Activated naive CD4-positive, alpha-beta T cell treated with anti-CD3 and anti-CD28 coated beads for 36 hours (primary cell): ENCODE measurements at regions not wholly inside any gene's neighbourhood (a gene's known extent, or its start where the extent isn't known, plus 50 kb on each side); places are given as distances from the start of the nearest gene placed in this dataset.

Experiments
- CTCF ChIA-PET: fragments of 350-600 bp; sonication (Branson Sonifier 250); formaldehyde crosslinking; loops from one replicate; lab custom pipeline; 2021; ENCODE audit warnings: antibody characterized with exemption; lab: Charles Lee
- DNase-seq: peaks from one replicate; pipeline ENCODE4 v3.0.0-alpha.2; 2020
- H3K27ac Mint-ChIP-seq: one replicate; pipeline ENCODE4 v1.8.0; 2021; ENCODE audit warnings: mild to moderate bottlenecking, mixed read lengths
- H3K27me3 Mint-ChIP-seq: one replicate; pipeline ENCODE4 v1.8.0; 2021; ENCODE audit warnings: low read depth, mixed read lengths
- H3K36me3 Mint-ChIP-seq: one replicate; pipeline ENCODE4 v1.8.0; 2021; ENCODE audit warnings: low read depth, mixed read lengths
- H3K4me1 Mint-ChIP-seq: one replicate; pipeline ENCODE4 v1.8.0; 2021; ENCODE audit warnings: low read depth, mixed read lengths
- H3K4me3 Mint-ChIP-seq: one replicate; pipeline ENCODE4 v1.8.0; 2021; ENCODE audit warnings: mild to moderate bottlenecking, moderate library complexity, mixed read lengths
- H3K9me3 Mint-ChIP-seq: one replicate; pipeline ENCODE4 v1.8.0; 2021; ENCODE audit warnings: mixed read lengths
- intact Hi-C: fragments of 100-400 bp; cut with micrococcal nuclease; formaldehyde crosslinking; loops from one replicate; pipeline ENCODE4 v1.15.1; 2023

- Mint-ChIP-seq H3K27ac (no peak overlapping the region), H3K4me3 (no peak overlapping the region), H3K27me3 (no peaks in the 10 kb centered on the region), H3K4me1 (no peaks in the 10 kb centered on the region), H3K36me3 (no peaks in the 10 kb centered on the region), H3K9me3 (peaks cover 8% of the 10 kb centered on the region)
- DNase-seq = no peak
- intact Hi-C loops = no loop called here
- CTCF ChIA-PET = no interaction called here
Observed at GRCh38 chr4:180909279-180909678, 1333.9 kb upstream of the TENM3 start.

- H3K9me3 Mint-ChIP-seq = peaks cover 6% of the 10 kb centered on the region
- no peak overlapping the region for H3K4me3 Mint-ChIP-seq
- CTCF ChIA-PET = no interaction called here
- H3K27me3 Mint-ChIP-seq = no peaks in the 10 kb centered on the region
- no peak for DNase-seq
- intact Hi-C loops = no loop called here
- H3K4me1 Mint-ChIP-seq = no peaks in the 10 kb centered on the region
- no peaks in the 10 kb centered on the region for H3K36me3 Mint-ChIP-seq
- no peak overlapping the region for H3K27ac Mint-ChIP-seq
Observed at GRCh38 chr4:180913750-180914149, 1329.5 kb upstream of the TENM3 start.

GRCh38 chr4:180923486-180923885 is 1319.7 kb upstream of the TENM3 start:
- intact Hi-C loops = no loop called here
- no peak overlapping the region for H3K27ac Mint-ChIP-seq
- H3K27me3 Mint-ChIP-seq = no peaks in the 10 kb centered on the region
- DNase-seq = no peak
- CTCF ChIA-PET = no interaction called here
- H3K9me3 Mint-ChIP-seq = peaks cover 7% of the 10 kb centered on the region
- no peak overlapping the region for H3K4me3 Mint-ChIP-seq
- H3K36me3 Mint-ChIP-seq = no peaks in the 10 kb centered on the region
- no peaks in the 10 kb centered on the region for H3K4me1 Mint-ChIP-seq

GRCh38 chr4:180925805-180926204 is 1317.4 kb upstream of the TENM3 start:
- Mint-ChIP-seq H3K27me3 (no peaks in the 10 kb centered on the region), H3K4me3 (no peak overlapping the region), H3K27ac (no peak overlapping the region), H3K4me1 (no peaks in the 10 kb centered on the region), H3K36me3 (no peaks in the 10 kb centered on the region), H3K9me3 (peaks cover 6% of the 10 kb centered on the region)
- no peak for DNase-seq
- CTCF ChIA-PET = no interaction called here
- intact Hi-C loops = no loop called here

GRCh38 chr4:180926277-180926676 is 1316.9 kb upstream of the TENM3 start:
- Mint-ChIP-seq H3K4me3 (no peak overlapping the region), H3K27ac (no peak overlapping the region), H3K36me3 (no peaks in the 10 kb centered on the region), H3K4me1 (no peaks in the 10 kb centered on the region), H3K27me3 (no peaks in the 10 kb centered on the region), H3K9me3 (peaks cover 3% of the 10 kb centered on the region)
- CTCF ChIA-PET = no interaction called here
- DNase-seq = no peak
- intact Hi-C loops = no loop called here

GRCh38 chr4:180932370-180933001 is 1310.7 kb upstream of the TENM3 start:
- no peaks in the 10 kb centered on the region for H3K4me1 Mint-ChIP-seq
- intact Hi-C loops = no loop called here
- no peak overlapping the region for H3K4me3 Mint-ChIP-seq
- no peaks in the 10 kb centered on the region for H3K9me3 Mint-ChIP-seq
- DNase-seq = no peak
- no peaks in the 10 kb centered on the region for H3K27me3 Mint-ChIP-seq
- H3K27ac Mint-ChIP-seq = no peak overlapping the region
- CTCF ChIA-PET = no interaction called here
- no peaks in the 10 kb centered on the region for H3K36me3 Mint-ChIP-seq

- DNase-seq = no peak
- Mint-ChIP-seq H3K4me1 (no peaks in the 10 kb centered on the region), H3K27me3 (no peaks in the 10 kb centered on the region), H3K27ac (no peak overlapping the region), H3K4me3 (no peak overlapping the region), H3K9me3 (no peaks in the 10 kb centered on the region), H3K36me3 (no peaks in the 10 kb centered on the region)
- intact Hi-C loops = no loop called here
- CTCF ChIA-PET = no interaction called here
Observed at GRCh38 chr4:180937083-180937482, 1306.1 kb upstream of the TENM3 start.

GRCh38 chr4:180940680-180941079 is 1302.5 kb upstream of the TENM3 start:
- H3K9me3 Mint-ChIP-seq = no peaks in the 10 kb centered on the region
- CTCF ChIA-PET = no interaction called here
- intact Hi-C loops = no loop called here

GRCh38 chr4:180942367-180942916 is 1300.8 kb upstream of the TENM3 start:
- CTCF ChIA-PET = no interaction called here

More at GRCh38 chr4:180940680-180941079, 1302.5 kb upstream of the TENM3 start:
- Mint-ChIP-seq H3K27ac (no peak overlapping the region), H3K4me1 (no peaks in the 10 kb centered on the region), H3K27me3 (no peaks in the 10 kb centered on the region), H3K36me3 (no peaks in the 10 kb centered on the region), H3K4me3 (no peak overlapping the region)
- DNase-seq = no peak

GRCh38 chr4:180946188-180946587 is 1297.0 kb upstream of the TENM3 start:
- Mint-ChIP-seq H3K27me3 (no peaks in the 10 kb centered on the region), H3K4me3 (no peak overlapping the region), H3K27ac (no peak overlapping the region), H3K4me1 (no peaks in the 10 kb centered on the region), H3K9me3 (no peaks in the 10 kb centered on the region), H3K36me3 (no peaks in the 10 kb centered on the region)
- no peak for DNase-seq
- CTCF ChIA-PET = no interaction called here
- intact Hi-C loops = no loop called here

More at GRCh38 chr4:180942367-180942916, 1300.8 kb upstream of the TENM3 start:
- intact Hi-C loops = no loop called here
- Mint-ChIP-seq H3K27me3 (no peaks in the 10 kb centered on the region), H3K27ac (no peak overlapping the region), H3K4me3 (no peak overlapping the region), H3K36me3 (no peaks in the 10 kb centered on the region), H3K4me1 (no peaks in the 10 kb centered on the region), H3K9me3 (no peaks in the 10 kb centered on the region)
- no peak for DNase-seq

GRCh38 chr4:180947425-180947824 is 1295.8 kb upstream of the TENM3 start:
- no peaks in the 10 kb centered on the region for H3K9me3 Mint-ChIP-seq
- no peak overlapping the region for H3K27ac Mint-ChIP-seq
- no peaks in the 10 kb centered on the region for H3K27me3 Mint-ChIP-seq
- DNase-seq = no peak
- intact Hi-C loops = no loop called here
- H3K4me3 Mint-ChIP-seq = no peak overlapping the region
- H3K4me1 Mint-ChIP-seq = no peaks in the 10 kb centered on the region
- CTCF ChIA-PET = no interaction called here
- H3K36me3 Mint-ChIP-seq = no peaks in the 10 kb centered on the region

GRCh38 chr4:180949424-180950213 is 1293.6 kb upstream of the TENM3 start:
- DNase-seq = no peak
- Mint-ChIP-seq H3K27ac (no peak overlapping the region), H3K4me3 (no peak overlapping the region), H3K36me3 (no peaks in the 10 kb centered on the region), H3K4me1 (no peaks in the 10 kb centered on the region), H3K27me3 (no peaks in the 10 kb centered on the region), H3K9me3 (no peaks in the 10 kb centered on the region)
- CTCF ChIA-PET = no interaction called here
- intact Hi-C loops = loop anchor here (10.0 kb wide), 1 partner anchor 285 kb away; no protein-coding TSS in a partner anchor

GRCh38 chr4:180950377-180950776 is 1292.8 kb upstream of the TENM3 start:
- Mint-ChIP-seq H3K27ac (no peak overlapping the region), H3K36me3 (no peaks in the 10 kb centered on the region), H3K4me3 (no peak overlapping the region), H3K9me3 (no peaks in the 10 kb centered on the region), H3K4me1 (no peaks in the 10 kb centered on the region), H3K27me3 (no peaks in the 10 kb centered on the region)
- CTCF ChIA-PET = no interaction called here
- DNase-seq = no peak
- intact Hi-C loops = loop anchor here (10.0 kb wide), 1 partner anchor 286 kb away; no protein-coding TSS in a partner anchor
